GM21717 (cell line): ENCODE measurements at regions not wholly inside any gene's neighbourhood (a gene's known extent, or its start where the extent isn't known, plus 50 kb on each side); places are given as distances from the start of the nearest gene placed in this dataset.
A peak's percentile ranks its signal among the peaks of the same experiment; 100 is the strongest.
"Not testable (repeated sequence)": the region's sequence is repeated elsewhere in the genome, so short reads cannot be mapped to it uniquely, and the experiment has no call there.

Experiments used
- ATAC-seq: cut with Tn5 transposase; IDR thresholded peaks from one replicate; pipeline ENCODE4 v1.9.1; 2021; ENCODE audit warnings: mild to moderate bottlenecking, moderate library complexity; ENCODE audit not compliant: unreplicated experiment

- no peak for ATAC-seq
These were observed 763.6 kb downstream of the TAF11L14 start for GRCh38 chr5:18397891-18398290.

- not testable (repeated sequence) for ATAC-seq
These were observed 765.4 kb downstream of the TAF11L14 start for GRCh38 chr5:18399461-18400327.

- no peak for ATAC-seq
These were observed 768.9 kb downstream of the TAF11L14 start for GRCh38 chr5:18403141-18403540.

- no peak for ATAC-seq
These were observed 769.7 kb downstream of the TAF11L14 start for GRCh38 chr5:18403941-18404438.

GRCh38 chr5:18420711-18421110, 786.5 kb downstream of the TAF11L14 start:
- no peak for ATAC-seq

- ATAC-seq, result no peak
These were observed 799.1 kb downstream of the TAF11L14 start for GRCh38 chr5:18433336-18433735.

- no peak for ATAC-seq
These were observed 803.9 kb downstream of the TAF11L14 start for GRCh38 chr5:18438126-18438525.

- no peak for ATAC-seq
These were observed 821.3 kb downstream of the TAF11L14 start for GRCh38 chr5:18455521-18455920.

- ATAC-seq, result no peak
These were observed 823.0 kb downstream of the TAF11L14 start for GRCh38 chr5:18457255-18457654.

GRCh38 chr5:18461766-18462165, 827.5 kb downstream of the TAF11L14 start:
- no peak for ATAC-seq

GRCh38 chr5:18465833-18466681, 831.8 kb downstream of the TAF11L14 start:
- peak; percentile 85 for ATAC-seq

GRCh38 chr5:18466731-18467130, 832.5 kb downstream of the TAF11L14 start:
- ATAC-seq, result no peak

GRCh38 chr5:18471791-18472190, 837.5 kb downstream of the TAF11L14 start:
- not testable (repeated sequence) for ATAC-seq

- ATAC-seq, result no peak
These were observed 849.2 kb downstream of the TAF11L14 start for GRCh38 chr5:18483451-18483850.

- ATAC-seq, result no peak
These were observed 853.7 kb downstream of the TAF11L14 start for GRCh38 chr5:18487928-18488480.

GRCh38 chr5:18489703-18490102, 855.4 kb downstream of the TAF11L14 start:
- no peak for ATAC-seq

GRCh38 chr5:18491349-18491748, 857.1 kb downstream of the TAF11L14 start:
- ATAC-seq, result no peak

- ATAC-seq, result no peak
These were observed 860.9 kb downstream of the TAF11L14 start for GRCh38 chr5:18495157-18495556.

- no peak for ATAC-seq
These were observed 861.8 kb downstream of the TAF11L14 start for GRCh38 chr5:18496041-18496440.

- ATAC-seq, result no peak
These were observed 862.8 kb downstream of the TAF11L14 start for GRCh38 chr5:18497089-18497488.

GRCh38 chr5:18503797-18504328, 869.6 kb downstream of the TAF11L14 start:
- no peak for ATAC-seq
